Stomach smooth muscle (tissue), 2 donors: ENCODE measurements at regions not wholly inside any gene's neighbourhood (a gene's known extent, or its start where the extent isn't known, plus 50 kb on each side); places are given as distances from the start of the nearest gene placed in this dataset.

Experiments used
- H3K27ac ChIP-seq: one replicate; pipeline ENCODE4 v1.7.0; 2013; ENCODE audit warnings: mild to moderate bottlenecking, low read length, inconsistent platforms
- H3K27me3 ChIP-seq, 2 donors: one replicate each; pipeline ENCODE4 v1.7.0; 2013; ENCODE audit warnings: low read length in 2 of 2; ENCODE audit not compliant: insufficient read depth in 2 of 2, control insufficient read depth in 1 of 2
- H3K36me3 ChIP-seq, 2 donors: one replicate each; pipeline ENCODE4 v1.7.0; 2013; ENCODE audit warnings: low read length in 2 of 2; ENCODE audit not compliant: control insufficient read depth in 2 of 2, insufficient read depth in 2 of 2
- H3K4me1 ChIP-seq: one replicate; pipeline ENCODE4 v1.7.0; 2013; ENCODE audit warnings: low read length; ENCODE audit not compliant: control insufficient read depth, insufficient read depth
- H3K4me3 ChIP-seq, 2 donors: one replicate each; pipeline ENCODE4 v1.7.0; 2013; ENCODE audit warnings: low read length in 2 of 2
- H3K9ac ChIP-seq, 2 donors: one replicate each; pipeline ENCODE4 v1.7.0; 2013; ENCODE audit warnings: low read length in 2 of 2, mild to moderate bottlenecking in 1 of 2
- H3K9me3 ChIP-seq, 2 donors: one replicate each; pipeline ENCODE4 v1.7.0; 2013; ENCODE audit warnings: low read length in 2 of 2; ENCODE audit not compliant: control insufficient read depth in 2 of 2
- donor health status: healthy.
- donor health status: Pancreatic carcinoma.

- H3K9me3 ChIP-seq, result no peaks in the 10 kb centered on the region
- no peaks in the 10 kb centered on the region for H3K27me3 ChIP-seq
- no peaks in the 10 kb centered on the region for H3K4me1 ChIP-seq
- no peak overlapping the region for H3K27ac ChIP-seq
- no peak overlapping the region for H3K4me3 ChIP-seq
- H3K9ac ChIP-seq, result no peak overlapping the region
- no peaks in the 10 kb centered on the region for H3K36me3 ChIP-seq
Observed at GRCh38 chr15:38647683-38648082, 83.1 kb upstream of the RASGRP1 start.

DNA sequence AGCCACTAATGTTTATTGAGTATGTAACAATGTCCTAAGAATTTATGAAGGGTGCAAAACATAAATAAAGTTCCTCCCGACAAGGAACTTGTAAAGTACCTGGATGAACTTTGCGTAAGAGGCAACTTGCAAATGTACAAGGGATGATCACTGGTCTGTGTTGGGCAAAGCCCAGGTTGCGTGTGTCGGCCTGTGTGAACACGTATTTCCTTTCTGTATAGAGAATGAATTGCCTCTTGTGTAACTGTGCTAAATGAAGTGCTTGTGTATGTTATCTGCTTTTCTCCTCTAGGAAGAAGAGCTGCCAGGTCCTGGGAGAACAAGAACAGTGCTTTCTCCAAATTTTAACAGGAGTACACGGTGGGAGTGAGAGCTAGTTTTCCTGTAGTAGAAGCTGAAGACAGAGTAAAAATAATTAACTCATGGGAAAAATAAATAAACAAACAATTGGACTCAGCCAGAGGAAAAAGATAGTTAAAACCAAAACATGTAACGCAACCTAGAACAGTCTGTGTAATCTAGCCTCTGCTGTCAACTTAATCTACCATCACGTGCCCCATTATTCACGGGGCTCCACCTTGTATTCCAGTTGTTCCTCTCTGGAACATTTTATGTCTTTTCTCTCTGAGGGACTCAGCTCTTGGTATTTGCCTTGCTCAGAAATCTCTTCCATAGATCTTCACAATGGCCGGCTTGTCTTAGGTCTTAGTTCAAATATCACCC lies 83.7 kb upstream of the RASGRP1 start:
- H3K4me1 ChIP-seq, result no peaks in the 10 kb centered on the region
- no peak overlapping the region for H3K4me3 ChIP-seq
- no peaks in the 10 kb centered on the region for H3K36me3 ChIP-seq
- H3K27ac ChIP-seq, result no peak overlapping the region
- H3K9me3 ChIP-seq, result no peaks in the 10 kb centered on the region
- H3K27me3 ChIP-seq, result no peaks in the 10 kb centered on the region
- no peak overlapping the region for H3K9ac ChIP-seq

DNA sequence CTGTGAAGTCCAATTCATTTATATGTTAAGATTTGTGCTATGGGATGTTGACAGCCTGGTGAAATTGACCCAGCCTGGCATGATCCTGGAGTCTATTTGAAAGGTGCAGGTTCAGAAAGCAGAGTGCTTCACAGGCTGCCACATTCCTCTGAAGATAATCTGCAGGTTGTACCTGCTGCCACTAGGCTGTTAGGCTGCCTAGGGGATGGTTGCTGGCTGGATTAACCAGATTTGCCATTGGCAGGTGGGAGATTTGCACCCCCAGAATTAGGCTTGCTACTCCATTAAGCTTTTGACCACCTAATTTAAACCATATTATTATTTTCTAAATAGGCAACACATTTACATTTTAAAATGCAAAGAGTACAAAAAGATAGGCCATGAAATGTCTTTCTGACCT lies 85.8 kb upstream of the RASGRP1 start:
- Histone ChIP-seq H3K9ac (no peak overlapping the region), H3K9me3 (no peaks in the 10 kb centered on the region), H3K4me1 (no peaks in the 10 kb centered on the region), H3K36me3 (no peaks in the 10 kb centered on the region), H3K27ac (no peak overlapping the region), H3K4me3 (no peak overlapping the region), H3K27me3 (no peaks in the 10 kb centered on the region)

DNA sequence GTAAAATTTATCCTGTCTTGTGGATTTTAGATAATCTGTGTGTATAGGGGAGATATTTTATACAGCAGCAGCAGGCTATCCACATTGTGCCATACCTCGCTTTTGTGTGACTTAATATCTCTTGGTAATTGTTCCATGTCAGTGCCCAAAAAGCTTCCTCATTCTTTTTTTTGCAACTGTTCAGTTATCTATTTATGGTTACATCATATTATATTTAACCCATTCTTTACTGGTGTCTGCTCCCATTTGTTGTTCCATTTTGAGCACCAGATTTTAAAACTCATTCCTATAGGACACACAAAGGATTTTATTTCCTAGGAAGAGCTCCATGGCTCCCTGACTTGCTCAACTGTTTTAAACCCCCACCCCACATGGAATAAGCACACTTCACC lies 86.3 kb upstream of the RASGRP1 start:
- Histone ChIP-seq H3K9me3 (no peaks in the 10 kb centered on the region), H3K4me1 (no peaks in the 10 kb centered on the region), H3K36me3 (no peaks in the 10 kb centered on the region), H3K27ac (no peak overlapping the region), H3K9ac (no peak overlapping the region), H3K27me3 (no peaks in the 10 kb centered on the region), H3K4me3 (no peak overlapping the region)

DNA sequence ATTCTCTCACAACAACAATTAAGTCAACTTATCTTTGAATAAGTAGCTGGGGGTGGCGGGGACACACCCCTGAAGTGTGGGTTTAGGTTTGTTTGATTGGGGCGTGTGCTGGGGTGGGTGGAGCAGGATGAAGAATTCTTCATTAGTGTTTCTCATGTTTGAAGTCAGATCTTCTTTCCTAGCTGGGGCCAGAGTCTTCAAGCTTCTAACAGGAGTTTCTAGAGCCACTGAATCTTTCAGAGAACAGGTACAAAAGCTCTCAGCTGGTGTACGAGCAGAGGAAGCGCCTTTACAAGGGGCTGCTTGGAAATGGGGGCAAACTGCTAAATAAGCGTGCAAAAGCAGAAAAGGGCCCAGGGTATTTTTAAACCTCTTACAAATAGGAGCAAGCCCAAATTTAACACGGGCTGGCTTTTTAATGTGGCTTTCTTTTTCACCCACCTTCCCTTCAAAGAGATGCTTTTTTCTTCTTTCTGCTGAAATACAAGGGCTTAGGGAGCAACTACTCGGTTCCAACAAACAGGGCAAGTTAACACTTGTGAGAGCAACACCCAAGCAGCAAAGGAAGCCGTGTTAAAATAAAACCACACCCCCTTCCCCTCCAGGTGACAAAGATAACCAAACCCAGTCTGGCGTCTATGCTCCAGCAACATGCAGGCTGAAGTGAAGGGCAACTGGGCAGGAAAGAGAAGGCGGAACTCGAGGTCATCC lies 86.9 kb upstream of the RASGRP1 start:
- no peaks in the 10 kb centered on the region for H3K4me1 ChIP-seq
- no peaks in the 10 kb centered on the region for H3K27me3 ChIP-seq
- H3K9ac ChIP-seq, result no peak overlapping the region
- no peak overlapping the region for H3K27ac ChIP-seq
- no peaks in the 10 kb centered on the region for H3K9me3 ChIP-seq
- H3K4me3 ChIP-seq, result no peak overlapping the region
- H3K36me3 ChIP-seq, result no peaks in the 10 kb centered on the region

DNA sequence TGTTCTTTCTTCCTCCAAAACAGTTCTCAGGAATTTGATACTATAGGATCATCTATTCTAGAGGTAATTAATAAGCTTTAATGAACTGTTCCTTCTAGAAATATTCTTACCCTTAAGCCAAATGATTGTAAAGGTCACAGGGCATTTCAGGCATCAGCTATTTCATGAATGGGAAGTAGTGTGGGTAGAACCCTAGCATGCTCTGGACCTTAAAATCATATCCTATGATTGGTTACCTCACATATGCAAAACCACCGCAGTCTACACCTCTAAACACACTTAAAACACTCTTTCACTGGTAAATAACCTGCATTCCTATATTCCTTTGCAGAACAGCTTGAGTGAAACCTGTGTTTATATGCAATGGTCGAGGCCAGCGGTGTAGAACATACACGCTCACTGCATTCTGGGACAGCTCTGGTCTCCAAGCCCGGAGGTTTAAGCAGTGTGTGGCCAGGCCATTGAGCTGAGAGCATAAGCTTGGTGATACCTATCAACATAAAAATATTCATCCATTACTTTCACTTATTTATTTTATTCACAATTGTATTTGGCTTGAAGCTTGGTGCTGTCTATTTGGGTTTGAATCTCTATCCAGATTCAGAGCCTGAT lies 87.7 kb upstream of the RASGRP1 start:
- Histone ChIP-seq H3K9me3 (no peaks in the 10 kb centered on the region), H3K36me3 (no peaks in the 10 kb centered on the region), H3K27ac (no peak overlapping the region), H3K4me3 (no peak overlapping the region), H3K27me3 (no peaks in the 10 kb centered on the region), H3K4me1 (no peaks in the 10 kb centered on the region), H3K9ac (no peak overlapping the region)

DNA sequence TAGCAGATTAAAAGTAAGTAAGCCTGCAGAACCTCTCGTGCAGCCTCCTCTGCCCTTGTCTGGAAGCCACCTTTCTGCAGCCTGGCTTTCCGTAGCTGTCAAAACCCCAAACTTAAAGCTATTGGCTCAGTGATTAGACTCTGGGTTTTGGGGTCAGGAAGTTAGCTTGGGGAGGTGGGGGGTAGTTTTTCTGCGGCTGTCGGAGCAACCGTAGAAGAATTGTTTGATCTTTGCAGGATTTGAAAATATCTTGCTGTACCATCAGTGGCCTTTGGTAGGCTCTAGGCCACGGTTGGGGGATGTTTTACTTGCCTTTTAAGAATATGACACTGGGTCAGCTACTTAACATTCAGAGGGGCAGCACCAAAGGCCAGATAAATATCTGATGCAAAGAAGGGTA lies 88.4 kb upstream of the RASGRP1 start:
- Histone ChIP-seq H3K9me3 (no peaks in the 10 kb centered on the region), H3K27me3 (no peaks in the 10 kb centered on the region), H3K4me1 (no peaks in the 10 kb centered on the region), H3K27ac (no peak overlapping the region), H3K36me3 (no peaks in the 10 kb centered on the region), H3K9ac (no peak overlapping the region), H3K4me3 (no peak overlapping the region)

DNA sequence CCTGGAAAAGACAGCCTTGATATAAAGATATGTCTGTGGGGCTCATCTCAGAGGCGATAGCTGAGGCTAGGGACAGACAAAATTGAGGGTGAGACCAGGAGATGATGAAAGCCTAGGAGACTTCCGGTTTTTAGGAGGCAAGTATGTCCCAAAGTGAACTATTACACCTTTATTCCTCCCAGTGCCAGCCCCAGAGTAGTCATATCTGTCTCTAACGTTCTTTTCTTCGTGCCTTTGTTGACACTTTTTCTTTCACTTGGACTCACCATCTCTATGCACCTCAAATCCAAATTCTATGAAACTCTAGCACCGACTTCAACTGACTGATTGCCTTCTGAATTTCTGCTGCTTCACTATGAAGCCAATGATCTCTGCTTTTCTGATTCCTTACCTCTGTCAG lies 93.8 kb upstream of the RASGRP1 start:
- H3K27ac ChIP-seq, result no peak overlapping the region
- H3K36me3 ChIP-seq, result no peaks in the 10 kb centered on the region
- H3K4me1 ChIP-seq, result no peaks in the 10 kb centered on the region
- H3K9me3 ChIP-seq, result no peaks in the 10 kb centered on the region
- no peak overlapping the region for H3K4me3 ChIP-seq
- H3K27me3 ChIP-seq, result peaks cover 0 to 5% of the 10 kb centered on the region in 2 donors
- H3K9ac ChIP-seq, result no peak overlapping the region

DNA sequence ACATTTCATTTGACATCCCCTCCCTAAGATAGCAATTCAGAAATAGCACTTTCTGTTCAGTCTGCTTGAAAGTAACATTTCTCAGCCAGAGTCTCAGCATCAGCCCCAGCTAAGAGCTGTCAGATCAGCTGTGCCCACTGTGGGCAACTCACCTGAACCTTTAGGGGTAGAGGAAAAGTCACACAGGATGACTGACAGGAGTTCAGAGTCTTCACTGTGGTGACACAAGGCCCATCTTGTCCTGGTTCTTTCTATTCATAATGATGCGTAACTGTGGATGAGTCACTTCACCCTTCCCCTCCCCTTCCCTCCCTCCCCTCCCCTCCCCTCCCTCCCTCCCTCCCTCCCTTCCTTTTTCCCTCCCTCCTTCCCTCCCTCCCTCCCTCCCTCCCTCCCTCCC lies 96.1 kb upstream of the RASGRP1 start:
- no peaks in the 10 kb centered on the region for H3K36me3 ChIP-seq
- H3K9ac ChIP-seq, result no peak overlapping the region
- H3K27ac ChIP-seq, result no peak overlapping the region
- no peaks in the 10 kb centered on the region for H3K4me1 ChIP-seq
- no peak overlapping the region for H3K4me3 ChIP-seq
- peaks cover 0 to 5% of the 10 kb centered on the region in 2 donors for H3K27me3 ChIP-seq
- H3K9me3 ChIP-seq, result no peaks in the 10 kb centered on the region

DNA sequence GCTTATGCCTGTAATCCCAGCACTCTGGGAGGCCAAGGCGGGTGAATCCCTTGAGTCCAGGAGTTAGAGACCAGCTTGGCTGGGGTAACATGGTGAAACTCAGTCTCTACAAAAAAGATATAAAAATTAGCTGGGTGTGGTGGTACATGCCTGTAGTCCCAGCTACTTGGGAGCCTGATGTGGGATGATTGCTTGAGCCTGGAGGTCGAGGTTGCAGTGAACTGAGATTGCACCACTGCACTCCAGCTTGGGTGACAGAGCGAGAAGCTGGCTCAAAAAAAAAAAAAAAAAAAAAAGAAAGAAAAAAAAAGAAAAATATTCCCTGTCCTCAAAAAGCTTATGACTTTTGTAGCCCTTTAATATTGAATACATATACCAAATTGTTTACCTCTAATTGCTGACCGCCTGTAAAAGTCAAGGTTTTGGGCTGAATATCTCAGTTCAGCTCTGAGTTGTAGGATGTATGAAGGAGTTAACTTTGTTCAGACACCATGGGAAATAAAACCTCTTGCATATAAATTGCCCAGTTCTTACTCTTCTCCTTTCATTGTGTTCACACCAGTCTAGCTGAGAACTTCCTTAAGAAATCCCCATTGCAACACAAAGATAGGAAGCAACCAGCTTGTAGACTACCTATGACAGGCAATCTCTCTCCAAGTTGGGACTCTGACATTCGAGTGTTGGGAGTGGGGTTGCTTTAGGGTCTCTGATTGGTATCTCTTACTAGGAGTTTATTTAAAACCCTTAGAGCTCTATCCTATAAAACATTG lies 97.6 kb upstream of the RASGRP1 start:
- H3K36me3 ChIP-seq, result no peaks in the 10 kb centered on the region
- peaks cover 0 to 5% of the 10 kb centered on the region in 2 donors for H3K27me3 ChIP-seq
- no peak overlapping the region for H3K4me3 ChIP-seq
- no peaks in the 10 kb centered on the region for H3K4me1 ChIP-seq
- no peak overlapping the region for H3K9ac ChIP-seq
- H3K27ac ChIP-seq, result no peak overlapping the region
- H3K9me3 ChIP-seq, result no peaks in the 10 kb centered on the region
